HEK293 (cell line): ENCODE measurements at regions not wholly inside any gene's neighbourhood (a gene's known extent, or its start where the extent isn't known, plus 50 kb on each side); places are given as distances from the start of the nearest gene placed in this dataset.

ENCODE experiments used
- CTCF ChIA-PET: fragments of 350-600 bp; formaldehyde crosslinking; extraction: SDS; loops from one replicate; lab custom pipeline; 2021; ENCODE audit warnings: antibody characterized with exemption; lab: Yijun Ruan, JAX
- POLR2A ChIA-PET: fragments of 300-600 bp; formaldehyde crosslinking; extraction: SDS; loops from one replicate; lab custom pipeline; 2020; ENCODE audit warnings: antibody characterized with exemption, inconsistent platforms; lab: Yijun Ruan, JAX
- H3K27ac ChIP-seq: fragments of 200-500 bp; sonication (Bioruptor generic); 2 replicates; pipeline ENCODE4 v1.5.1; 2014; ENCODE audit warnings: low read depth, low read length, control low read depth, inconsistent platforms; ENCODE audit errors: extremely low read depth
- H3K36me3 ChIP-seq, 2 experiments: fragments of 200-500 bp in 1 of 2; sonication (Bioruptor generic) in 1 of 2; 1 replicate in 1 of 2; 2 replicates in 1 of 2; pipeline ENCODE4 v1.5.1; 2014 to 2017; ENCODE audit warnings: inconsistent platforms in 2 of 2, low read length in 2 of 2; ENCODE audit not compliant: control insufficient read depth in 2 of 2, insufficient read depth in 1 of 2
- H3K4me1 ChIP-seq: fragments of 200-500 bp; sonication (Bioruptor generic); 2 replicates; pipeline ENCODE4 v1.5.1; 2014; ENCODE audit warnings: mild to moderate bottlenecking, low read length, inconsistent platforms; ENCODE audit not compliant: control insufficient read depth, insufficient read depth
- H3K4me3 ChIP-seq: 2 replicates; pipeline ENCODE4 v1.5.1; 2011; ENCODE audit warnings: low read depth, mild to moderate bottlenecking, control low read depth, low read length, moderate library complexity
- H3K9me3 ChIP-seq: fragments of 200-500 bp; sonication (Bioruptor generic); 2 replicates; pipeline ENCODE4 v1.5.1; 2014; ENCODE audit warnings: low read depth, low read length, inconsistent platforms; ENCODE audit not compliant: control insufficient read depth, insufficient read depth
- IKZF3 ChIP-seq: fragments of 450-650 bp; IDR thresholded peaks from 2 replicates; pipeline ENCODE4 v1.5.0; 2018; ENCODE audit warnings: missing biosample characterization, mild to moderate bottlenecking, missing genetic modification characterization, moderate library complexity
- KLF16 ChIP-seq: fragments of 450-650 bp; formaldehyde crosslinking; IDR thresholded peaks from 2 replicates; pipeline ENCODE4 v1.5.1; 2017; ENCODE audit warnings: missing biosample characterization, missing genetic modification characterization
- KLF7 ChIP-seq: fragments of 450-650 bp; formaldehyde crosslinking; IDR thresholded peaks from 2 replicates; pipeline ENCODE4 v1.5.1; 2016; ENCODE audit warnings: missing biosample characterization, missing genetic modification characterization, borderline replicate concordance
- MZF1 ChIP-seq: fragments of 450-650 bp; formaldehyde crosslinking; IDR thresholded peaks from 2 replicates; pipeline ENCODE4 v1.5.1; 2017; ENCODE audit warnings: missing biosample characterization, missing genetic modification characterization, borderline replicate concordance
- PRDM6 ChIP-seq: fragments of 450-650 bp; formaldehyde crosslinking; IDR thresholded peaks from 2 replicates; pipeline ENCODE4 v1.5.1; 2017; ENCODE audit warnings: missing biosample characterization, missing genetic modification characterization
- REPIN1 ChIP-seq: fragments of 450-650 bp; formaldehyde crosslinking; IDR thresholded peaks from 2 replicates; pipeline ENCODE4 v1.5.1; 2017; ENCODE audit warnings: missing biosample characterization, missing genetic modification characterization, low read depth
- SALL2 ChIP-seq: fragments of 450-650 bp; formaldehyde crosslinking; IDR thresholded peaks from 2 replicates; pipeline ENCODE4 v1.5.0; 2017; ENCODE audit warnings: missing biosample characterization, mild to moderate bottlenecking, missing genetic modification characterization, borderline replicate concordance
- ZBTB21 ChIP-seq: fragments of 450-650 bp; formaldehyde crosslinking; IDR thresholded peaks from 2 replicates; pipeline ENCODE4 v1.5.1; 2017; ENCODE audit warnings: missing biosample characterization, missing genetic modification characterization
- ZBTB26 ChIP-seq: fragments of 450-650 bp; formaldehyde crosslinking; optimal IDR thresholded peaks from 2 replicates; pipeline ENCODE3; 2016; ENCODE audit warnings: missing biosample characterization, mild to moderate bottlenecking, missing genetic modification characterization
- ZBTB8A ChIP-seq: fragments of 450-650 bp; formaldehyde crosslinking; IDR thresholded peaks from 2 replicates; pipeline ENCODE4 v1.5.1; 2016; ENCODE audit warnings: missing biosample characterization, missing genetic modification characterization
- ZFP37 ChIP-seq: fragments of 450-650 bp; formaldehyde crosslinking; IDR thresholded peaks from 2 replicates; pipeline ENCODE4 v1.5.1; 2016; ENCODE audit warnings: missing biosample characterization, missing genetic modification characterization
- ZNF174 ChIP-seq: fragments of 450-650 bp; formaldehyde crosslinking; IDR thresholded peaks from 2 replicates; pipeline ENCODE4 v1.5.0; 2017; ENCODE audit warnings: missing biosample characterization, mild to moderate bottlenecking, missing genetic modification characterization
- ZNF18 ChIP-seq: fragments of 450-650 bp; formaldehyde crosslinking; IDR thresholded peaks from 2 replicates; pipeline ENCODE4 v1.5.1; 2016; ENCODE audit warnings: missing biosample characterization, missing genetic modification characterization
- ZNF223 ChIP-seq: fragments of 450-650 bp; formaldehyde crosslinking; IDR thresholded peaks from 2 replicates; pipeline ENCODE4 v1.5.1; 2016; ENCODE audit warnings: missing biosample characterization, missing genetic modification characterization
- ZNF366 ChIP-seq: fragments of 450-650 bp; formaldehyde crosslinking; conservative IDR thresholded peaks from 2 replicates; pipeline ENCODE4 v1.5.1; 2016; ENCODE audit warnings: missing biosample characterization, missing genetic modification characterization
- ZNF501 ChIP-seq: fragments of 450-650 bp; formaldehyde crosslinking; IDR thresholded peaks from 2 replicates; pipeline ENCODE4 v1.5.1; 2016; ENCODE audit warnings: missing biosample characterization, missing genetic modification characterization
- ZNF548 ChIP-seq: fragments of 450-650 bp; formaldehyde crosslinking; IDR thresholded peaks from 2 replicates; pipeline ENCODE4 v1.5.1; 2016; ENCODE audit warnings: missing biosample characterization, missing genetic modification characterization
- ZNF549 ChIP-seq: fragments of 450-650 bp; IDR thresholded peaks from 2 replicates; pipeline ENCODE4 v1.5.1; 2018; ENCODE audit warnings: missing biosample characterization, missing genetic modification characterization, mild to moderate bottlenecking, inconsistent platforms, moderate library complexity
- ZNF555 ChIP-seq: fragments of 450-650 bp; formaldehyde crosslinking; conservative IDR thresholded peaks from 2 replicates; pipeline ENCODE4 v1.5.1; 2017; ENCODE audit warnings: missing biosample characterization, mild to moderate bottlenecking, missing genetic modification characterization, inconsistent platforms
- ZNF621 ChIP-seq: fragments of 450-650 bp; formaldehyde crosslinking; IDR thresholded peaks from 2 replicates; pipeline ENCODE4 v1.5.1; 2017; ENCODE audit warnings: missing biosample characterization, missing genetic modification characterization
- ZNF664 ChIP-seq: fragments of 450-650 bp; formaldehyde crosslinking; IDR thresholded peaks from 2 replicates; pipeline ENCODE4 v1.5.1; 2016; ENCODE audit warnings: missing biosample characterization, missing genetic modification characterization
- ZNF704 ChIP-seq: fragments of 450-650 bp; formaldehyde crosslinking; IDR thresholded peaks from 2 replicates; pipeline ENCODE4 v1.5.1; 2016; ENCODE audit warnings: missing biosample characterization, missing genetic modification characterization
- ZSCAN30 ChIP-seq: fragments of 450-650 bp; IDR thresholded peaks from 2 replicates; pipeline ENCODE4 v1.5.1; 2018; ENCODE audit warnings: missing biosample characterization, mild to moderate bottlenecking, missing genetic modification characterization, moderate library complexity

GRCh38 chr12:90020014-90020413 lies 311.4 kb upstream of the ATP2B1 start (continued):
- TF ChIP-seq KLF7 (no peak), ZNF223 (no peak), REPIN1 (tag by site-specific recombination) (no peak)
- TF ChIP-seq, all 188 proteins: peak for 0

- no peaks in the 10 kb centered on the region for H3K4me1 ChIP-seq
- POLR2A ChIA-PET, result no interaction called here
- TF ChIP-seq ZNF621 (tag by site-specific recombination) (no peak), MZF1 (tag by site-specific recombination) (no peak), ZNF548 (tag by site-specific recombination) (no peak), ZBTB21 (tag by site-specific recombination) (no peak), ZFP37 (tag by site-specific recombination) (no peak), ZBTB26 (tag by site-specific recombination) (no peak), ZNF704 (tag by site-specific recombination) (no peak), KLF16 (tag by site-specific recombination) (no peak), ZNF549 (no peak), ZNF501 (tag by site-specific recombination) (no peak), PRDM6 (tag by site-specific recombination) (no peak), SALL2 (tag by site-specific recombination) (no peak), IKZF3 (tag by site-specific recombination) (no peak), ZNF664 (tag by site-specific recombination) (no peak), ZNF18 (tag by site-specific recombination) (no peak), ZNF174 (tag by site-specific recombination) (no peak), ZNF366 (tag by site-specific recombination) (no peak), ZBTB8A (tag by site-specific recombination) (no peak), ZNF555 (no peak), ZSCAN30 (tag by site-specific recombination) (no peak)
- TF ChIP-seq, all 188 proteins: peak for 0
- CTCF ChIA-PET, result interaction anchor here (0.7 kb wide), 1 partner anchor 925 kb away, joined by 3 read pairs; no protein-coding TSS in a partner anchor
- H3K27ac ChIP-seq, result no peak overlapping the region
- no peaks in the 10 kb centered on the region for H3K36me3 ChIP-seq
- H3K4me3 ChIP-seq, result no peak overlapping the region
- H3K9me3 ChIP-seq, result no peaks in the 10 kb centered on the region
These were observed 308.7 kb upstream of the ATP2B1 start for GRCh38 chr12:90017316-90017715.
